Astrocyte of the spinal cord (primary cell): ENCODE measurements at regions not wholly inside any gene's neighbourhood (a gene's known extent, or its start where the extent isn't known, plus 50 kb on each side); places are given as distances from the start of the nearest gene placed in this dataset.

Source experiments
- DNase-seq: peaks from one replicate; pipeline ENCODE4 v3.0.0; 2011; ENCODE audit warnings: low read depth, low spot score
- H3K4me3 ChIP-seq: 2 replicates; pipeline ENCODE4 v1.5.1; 2011; ENCODE audit warnings: low read depth, mild to moderate bottlenecking, low read length, moderate library complexity
- in situ Hi-C: cut with HindIII; loops from 2 replicates; pipeline ENCODE4 v1.10.0; 2017; ENCODE audit warnings: low sequenced_read_pairs
- TF ChIP-seq, protein P1 (sequence below): IDR thresholded peaks from 2 replicates; pipeline ENCODE4 v1.5.1; 2012; ENCODE audit warnings: low read depth, mild to moderate bottlenecking, low read length, inconsistent platforms

DNA sequence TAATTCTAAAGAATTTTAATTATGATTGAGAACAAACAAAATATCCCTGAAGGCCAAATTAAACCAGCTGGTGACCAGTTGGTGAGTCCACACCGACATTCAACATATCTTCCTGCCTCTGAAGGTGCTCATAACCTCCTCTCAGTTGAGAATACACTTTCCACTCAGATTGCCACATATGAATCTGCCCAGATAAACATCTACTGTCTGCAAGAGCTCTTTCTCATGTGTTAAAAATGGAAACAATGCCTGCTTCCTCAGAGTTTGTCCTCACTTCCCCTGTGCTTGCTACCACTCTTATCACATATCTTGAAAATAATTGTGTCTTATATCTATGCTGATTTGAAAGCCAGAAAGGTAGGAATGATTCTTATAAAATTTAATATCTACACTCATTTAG lies 177.7 kb upstream of the GULP1 start:
- TF ChIP-seq, protein P1, sequence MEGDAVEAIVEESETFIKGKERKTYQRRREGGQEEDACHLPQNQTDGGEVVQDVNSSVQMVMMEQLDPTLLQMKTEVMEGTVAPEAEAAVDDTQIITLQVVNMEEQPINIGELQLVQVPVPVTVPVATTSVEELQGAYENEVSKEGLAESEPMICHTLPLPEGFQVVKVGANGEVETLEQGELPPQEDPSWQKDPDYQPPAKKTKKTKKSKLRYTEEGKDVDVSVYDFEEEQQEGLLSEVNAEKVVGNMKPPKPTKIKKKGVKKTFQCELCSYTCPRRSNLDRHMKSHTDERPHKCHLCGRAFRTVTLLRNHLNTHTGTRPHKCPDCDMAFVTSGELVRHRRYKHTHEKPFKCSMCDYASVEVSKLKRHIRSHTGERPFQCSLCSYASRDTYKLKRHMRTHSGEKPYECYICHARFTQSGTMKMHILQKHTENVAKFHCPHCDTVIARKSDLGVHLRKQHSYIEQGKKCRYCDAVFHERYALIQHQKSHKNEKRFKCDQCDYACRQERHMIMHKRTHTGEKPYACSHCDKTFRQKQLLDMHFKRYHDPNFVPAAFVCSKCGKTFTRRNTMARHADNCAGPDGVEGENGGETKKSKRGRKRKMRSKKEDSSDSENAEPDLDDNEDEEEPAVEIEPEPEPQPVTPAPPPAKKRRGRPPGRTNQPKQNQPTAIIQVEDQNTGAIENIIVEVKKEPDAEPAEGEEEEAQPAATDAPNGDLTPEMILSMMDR = no peak
- H3K4me3 ChIP-seq = no peak overlapping the region
- in situ Hi-C loops = no loop called here
- peak; percentile 12 for DNase-seq

DNA sequence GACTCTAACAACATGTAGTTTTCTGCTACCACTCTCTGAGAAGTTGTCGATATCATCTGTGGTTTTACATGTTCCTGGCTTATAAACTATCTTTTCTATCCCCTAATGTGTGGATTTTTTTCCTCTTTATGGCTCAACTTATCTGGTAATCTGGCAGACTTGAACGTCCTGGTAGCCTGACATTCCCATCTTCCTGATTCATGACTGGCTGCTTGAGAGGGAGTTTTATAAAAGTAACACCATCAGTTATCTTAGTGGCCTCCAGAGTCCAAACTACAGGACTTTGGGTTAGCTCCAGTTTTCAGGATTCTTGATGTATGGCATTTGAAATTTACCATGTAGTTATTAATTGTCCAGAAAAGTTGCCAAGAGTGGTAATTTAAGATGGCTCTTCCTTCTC lies 174.0 kb upstream of the GULP1 start:
- in situ Hi-C loops = no loop called here
- no peak overlapping the region for H3K4me3 ChIP-seq
- TF ChIP-seq, protein P1 = no peak
- no peak for DNase-seq

DNA sequence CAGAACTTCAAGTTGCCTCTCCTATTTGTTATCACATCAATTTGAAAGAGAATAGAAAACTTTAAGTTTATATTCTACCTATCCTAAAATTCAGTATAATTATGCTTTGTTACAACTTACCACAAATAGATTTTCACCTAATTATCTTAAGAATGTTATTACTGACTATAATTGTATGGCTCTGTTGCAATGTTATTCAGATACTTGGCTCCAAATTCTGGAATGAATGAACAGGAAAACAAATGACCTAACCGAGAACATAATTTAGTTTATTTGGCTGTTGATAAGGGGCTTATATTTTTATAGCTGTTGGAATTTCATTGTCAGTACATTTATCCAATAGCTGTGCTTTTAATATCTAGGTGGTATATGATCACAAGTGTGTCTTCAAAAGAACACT lies 173.2 kb upstream of the GULP1 start:
- TF ChIP-seq, protein P1 = no peak
- DNase-seq = no peak
- in situ Hi-C loops = no loop called here

DNA sequence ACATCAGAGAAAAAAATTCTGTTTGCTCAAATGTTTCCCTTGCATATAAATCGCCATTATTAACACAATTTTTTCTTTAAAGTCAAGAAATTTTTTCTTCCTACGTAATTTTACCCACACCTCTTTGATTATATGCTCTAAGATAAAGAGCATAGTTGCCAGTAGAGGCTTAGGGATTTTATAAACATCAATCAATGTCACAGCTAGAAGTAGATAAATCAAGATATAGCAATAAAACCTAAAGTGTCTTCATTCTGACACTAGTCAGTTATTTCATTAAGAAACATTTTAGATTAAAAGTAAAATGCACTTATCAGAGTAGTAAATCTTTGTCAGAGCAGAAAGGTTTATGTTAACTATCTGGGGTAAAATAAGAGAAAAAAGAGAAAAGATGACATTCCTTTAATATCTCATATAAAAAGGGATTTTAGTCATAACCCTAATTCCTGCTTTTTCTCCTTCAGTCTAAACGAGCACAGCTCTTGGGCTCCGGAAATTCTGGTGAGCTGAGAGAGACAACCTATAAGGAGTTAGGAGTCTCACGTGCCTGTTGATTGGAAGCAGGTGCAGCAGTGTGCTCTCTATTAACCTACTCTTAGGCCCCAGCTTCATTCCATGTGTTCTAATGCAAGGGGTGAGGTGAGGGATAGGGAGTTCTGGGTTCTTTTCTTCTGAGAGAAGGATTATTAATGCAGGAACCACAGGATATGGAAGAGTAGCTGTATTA lies 172.4 kb upstream of the GULP1 start:
- TF ChIP-seq, protein P1 = no peak
- no peak for DNase-seq
- in situ Hi-C loops = no loop called here
- no peak overlapping the region for H3K4me3 ChIP-seq

More for the DNA sequence above, 173.2 kb upstream of the GULP1 start:
- H3K4me3 ChIP-seq = no peak overlapping the region

DNA sequence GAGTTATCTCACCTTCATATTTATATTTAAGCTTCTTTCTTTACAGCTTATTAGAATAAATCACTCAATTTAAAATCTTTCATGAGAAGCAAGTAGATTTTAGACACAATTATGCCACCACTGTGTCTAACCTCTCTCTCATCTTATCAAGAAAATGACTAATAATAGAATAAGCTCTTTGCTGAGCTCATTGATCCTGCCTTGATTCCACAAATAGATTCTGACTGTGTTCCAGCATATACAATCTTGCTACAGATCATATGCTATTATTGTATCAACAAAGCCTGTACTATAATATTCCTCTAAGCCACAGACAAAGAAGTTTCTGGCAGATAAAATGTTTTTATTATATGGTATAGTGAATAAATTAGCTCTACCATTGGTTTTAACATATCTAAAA lies 168.7 kb upstream of the GULP1 start:
- DNase-seq = no peak
- in situ Hi-C loops = no loop called here
- no peak overlapping the region for H3K4me3 ChIP-seq
- TF ChIP-seq, protein P1 = no peak

DNA sequence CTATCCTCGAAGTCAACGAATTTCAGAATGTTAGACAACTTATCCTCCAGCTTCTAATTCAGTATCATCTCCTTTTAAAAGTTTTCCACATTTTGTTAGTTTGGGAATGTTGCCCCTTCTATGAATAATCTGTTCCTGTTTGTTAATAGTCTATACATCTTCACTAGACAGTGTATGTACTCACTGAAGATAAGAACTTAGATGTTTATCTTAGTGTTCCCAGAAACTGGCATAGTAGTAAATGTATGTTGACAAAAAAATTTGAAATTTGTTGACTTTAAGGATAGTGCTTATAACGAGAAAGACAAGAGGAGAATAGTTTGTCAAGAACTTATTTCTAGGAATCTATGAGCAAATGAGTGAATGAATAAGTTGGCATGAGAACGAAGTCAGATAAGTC lies 162.0 kb upstream of the GULP1 start:
- no peak overlapping the region for H3K4me3 ChIP-seq
- TF ChIP-seq, protein P1 = no peak
- in situ Hi-C loops = no loop called here
- no peak for DNase-seq
